ENCODE measurements at regions not wholly inside any gene's neighbourhood (a gene's known extent, or its start where the extent isn't known, plus 50 kb on each side); places are given as distances from the start of the nearest gene placed in this dataset.

- peak; percentile 70 to 79 for TF ChIP-seq RAD21 (CRISPR knock-in tag; conservative IDR thresholded peaks at IDR 0.05 in 1 of 2, IDR thresholded peaks at IDR 0.05 in 1 of 2)
These were observed 851.0 kb downstream of the RAB28 start (continued) for GRCh38 chr4:12633053-12633651.

DNA sequence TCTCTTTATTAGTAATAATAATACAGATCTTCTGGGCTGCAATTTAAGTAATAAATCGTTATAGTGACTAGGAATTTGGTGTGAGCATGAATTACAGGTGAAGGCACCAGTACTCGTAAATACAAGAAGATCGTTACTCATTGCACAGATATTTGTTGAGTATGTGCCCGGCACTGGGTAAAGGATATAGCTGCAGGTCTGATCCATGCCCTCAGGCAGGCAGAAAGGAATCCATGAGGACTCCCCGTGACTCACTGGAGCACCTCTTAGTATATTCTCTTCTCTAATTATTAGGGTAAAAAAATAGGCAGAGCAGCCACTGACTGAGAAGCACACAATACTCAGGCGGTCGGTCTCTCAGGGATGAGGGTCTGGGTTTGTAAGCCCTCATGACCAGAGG, 868.3 kb downstream of the RAB28 start:
- FAIRE-seq (no peak), ATAC-seq (no peak), DNase-seq (ENCODE audit: extremely low read depth in 1 of 4, low spot score in 3 of 4) (no peak)
- ChIA-PET POLR2A (no interaction called here), CTCF (ENCODE audit: low intra/inter-chr PET ratio) (no interaction called here)
- Histone ChIP-seq H3K27ac (ENCODE audit: extremely low read depth, low read depth, low read length) (no peak overlapping the region), H3K36me3 (ENCODE audit: control insufficient read depth, insufficient read depth, low read length) (no peaks in the 10 kb centered on the region), H3K4me2 (ENCODE audit: insufficient read depth, low read length) (no peak overlapping the region), H3K9me3 (replicated peaks; ENCODE audit: control insufficient read depth, insufficient read depth, low read depth, low read length) (no peaks in the 10 kb centered on the region), H3K4me1 (replicated peaks in 1 of 2; ENCODE audit: control insufficient read depth in 2 of 2, insufficient read depth in 2 of 2, low read length in 2 of 2) (no peaks in the 10 kb centered on the region), H3K9me1 (ENCODE audit: control insufficient read depth, insufficient read depth, low read length) (no peaks in the 10 kb centered on the region), H3K27me3 (ENCODE audit: control insufficient read depth in 2 of 2, insufficient read depth in 2 of 2, low read length in 2 of 2) (no peaks in the 10 kb centered on the region), H3K79me2 (ENCODE audit: control insufficient read depth, insufficient read depth, low read length) (no peaks in the 10 kb centered on the region), H3K4me3 (no peak overlapping the region), H3K9ac (ENCODE audit: insufficient read depth in 1 of 2, low read depth in 2 of 2, low read length in 2 of 2) (no peak overlapping the region), H4K20me1 (replicated peaks; ENCODE audit: control insufficient read depth, insufficient read depth, low read length) (no peaks in the 10 kb centered on the region), H2AFZ (ENCODE audit: low read depth, low read length) (no peak overlapping the region)
- intact Hi-C loops (cut with micrococcal nuclease): no loop called here
- in situ Hi-C loops (cut with MboI): no loop called here
- WGBS (ENCODE audit: insufficient coverage, low coverage, missing lambda C conversion rate): 0% methylated on average over 7 of the region's 7 CpGs
- no peak for TF ChIP-seq TSC22D4 (tag; IDR thresholded peaks at IDR 0.05)
- TF ChIP-seq L3MBTL2 (IDR thresholded peaks at IDR 0.05): no peak
- BruUV-seq (replicated peaks): no TSS peak

DNA sequence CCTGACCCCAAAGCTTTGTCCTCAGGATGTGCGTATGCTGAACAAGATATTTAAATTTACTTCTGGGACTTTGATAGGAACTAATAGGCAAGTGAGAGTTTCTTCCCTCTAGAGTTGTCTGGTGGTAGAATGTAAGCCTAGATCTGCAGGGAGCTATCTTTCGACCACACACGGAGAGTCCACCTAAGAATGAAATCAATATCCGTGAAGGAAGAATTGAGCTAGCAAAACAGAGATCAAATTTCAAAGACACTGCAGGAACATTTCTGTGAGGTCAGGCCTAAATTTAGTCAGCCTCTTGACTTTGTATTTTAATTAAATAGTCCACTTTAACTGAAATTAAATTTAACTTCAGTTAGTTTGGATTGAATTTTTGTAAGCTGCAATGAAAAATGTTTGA, 871.3 kb downstream of the RAB28 start:
- Histone ChIP-seq H3K4me1 (replicated peaks in 1 of 2; ENCODE audit: control insufficient read depth in 2 of 2, insufficient read depth in 2 of 2, low read length in 2 of 2) (no peaks in the 10 kb centered on the region), H3K4me3 (no peak overlapping the region), H4K20me1 (replicated peaks; ENCODE audit: control insufficient read depth, insufficient read depth, low read length) (no peaks in the 10 kb centered on the region), H3K9me3 (replicated peaks; ENCODE audit: control insufficient read depth, insufficient read depth, low read depth, low read length) (no peaks in the 10 kb centered on the region), H3K27ac (ENCODE audit: extremely low read depth, low read depth, low read length) (no peak overlapping the region), H3K9ac (ENCODE audit: insufficient read depth in 1 of 2, low read depth in 2 of 2, low read length in 2 of 2) (no peak overlapping the region), H3K9me1 (ENCODE audit: control insufficient read depth, insufficient read depth, low read length) (no peaks in the 10 kb centered on the region), H3K27me3 (ENCODE audit: control insufficient read depth in 2 of 2, insufficient read depth in 2 of 2, low read length in 2 of 2) (no peaks in the 10 kb centered on the region), H2AFZ (ENCODE audit: low read depth, low read length) (no peak overlapping the region), H3K79me2 (ENCODE audit: control insufficient read depth, insufficient read depth, low read length) (no peaks in the 10 kb centered on the region), H3K4me2 (ENCODE audit: insufficient read depth, low read length) (no peak overlapping the region), H3K36me3 (ENCODE audit: control insufficient read depth, insufficient read depth, low read length) (no peaks in the 10 kb centered on the region)
- ATAC-seq (no peak), FAIRE-seq (no peak), DNase-seq (ENCODE audit: extremely low read depth in 1 of 4, low spot score in 3 of 4) (no peak)
- intact Hi-C loops (cut with micrococcal nuclease): no loop called here
- ChIA-PET POLR2A (no interaction called here), CTCF (ENCODE audit: low intra/inter-chr PET ratio) (no interaction called here)
- TF ChIP-seq, protein P1, sequence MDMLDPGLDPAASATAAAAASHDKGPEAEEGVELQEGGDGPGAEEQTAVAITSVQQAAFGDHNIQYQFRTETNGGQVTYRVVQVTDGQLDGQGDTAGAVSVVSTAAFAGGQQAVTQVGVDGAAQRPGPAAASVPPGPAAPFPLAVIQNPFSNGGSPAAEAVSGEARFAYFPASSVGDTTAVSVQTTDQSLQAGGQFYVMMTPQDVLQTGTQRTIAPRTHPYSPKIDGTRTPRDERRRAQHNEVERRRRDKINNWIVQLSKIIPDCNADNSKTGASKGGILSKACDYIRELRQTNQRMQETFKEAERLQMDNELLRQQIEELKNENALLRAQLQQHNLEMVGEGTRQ (CRISPR knock-in tag; IDR thresholded peaks at IDR 0.05): no peak
- no peak for TF ChIP-seq MYNN (IDR thresholded peaks at IDR 0.05)
- no peak for TF ChIP-seq MYNN (CRISPR knock-in tag; IDR thresholded peaks at IDR 0.05)
- TF ChIP-seq NUFIP1 (IDR thresholded peaks at IDR 0.05; ENCODE audit: partially characterized antibody): no peak
- TF ChIP-seq ZNF253 (CRISPR knock-in tag; conservative IDR thresholded peaks at IDR 0.05): no peak
- TF ChIP-seq HOXB6 (CRISPR knock-in tag; IDR thresholded peaks at IDR 0.05; ENCODE audit: borderline replicate concordance): no peak
- TF ChIP-seq FOXA3 (CRISPR knock-in tag; conservative IDR thresholded peaks at IDR 0.05 in 1 of 2, IDR thresholded peaks at IDR 0.05 in 1 of 2): no peak
- no peak for TF ChIP-seq CREB1 (IDR thresholded peaks at IDR 0.05)
- no peak for TF ChIP-seq CREB1 (CRISPR knock-in tag; IDR thresholded peaks at IDR 0.05)
- TF ChIP-seq SRSF3 (IDR thresholded peaks at IDR 0.05; ENCODE audit: insufficient read depth, low read length): no peak
- in situ Hi-C loops (cut with MboI): no loop called here
- WGBS (ENCODE audit: insufficient coverage, low coverage, missing lambda C conversion rate): 2% methylated on average over 4 of the region's 4 CpGs
- no TSS peak for BruUV-seq (replicated peaks)

Data from K562 (cell line).